HepG2 (cell line): ENCODE measurements at regions not wholly inside any gene's neighbourhood (a gene's known extent, or its start where the extent isn't known, plus 50 kb on each side); places are given as distances from the start of the nearest gene placed in this dataset.

Experiments
- KIAA2018 ChIP-seq: sonication (generic); formaldehyde crosslinking; IDR thresholded peaks from 2 replicates; pipeline ENCODE4 v1.5.0; 2020; ENCODE audit warnings: mild to moderate bottlenecking, missing genetic modification reagents, borderline replicate concordance
- SMAD9 ChIP-seq: sonication (generic); formaldehyde crosslinking; IDR thresholded peaks from 2 replicates; pipeline ENCODE4 v1.5.1; 2020; ENCODE audit warnings: mild to moderate bottlenecking, missing genetic modification reagents
- ZNF10 ChIP-seq: sonication (generic); formaldehyde crosslinking; IDR thresholded peaks from 2 replicates; pipeline ENCODE4 v1.4.0; 2020; ENCODE audit warnings: mild to moderate bottlenecking, low read depth, missing genetic modification reagents, borderline replicate concordance
- ZNF768 ChIP-seq: sonication (generic); formaldehyde crosslinking; IDR thresholded peaks from 2 replicates; pipeline ENCODE4 v1.4.0; 2020; ENCODE audit warnings: missing genetic modification reagents

DNA sequence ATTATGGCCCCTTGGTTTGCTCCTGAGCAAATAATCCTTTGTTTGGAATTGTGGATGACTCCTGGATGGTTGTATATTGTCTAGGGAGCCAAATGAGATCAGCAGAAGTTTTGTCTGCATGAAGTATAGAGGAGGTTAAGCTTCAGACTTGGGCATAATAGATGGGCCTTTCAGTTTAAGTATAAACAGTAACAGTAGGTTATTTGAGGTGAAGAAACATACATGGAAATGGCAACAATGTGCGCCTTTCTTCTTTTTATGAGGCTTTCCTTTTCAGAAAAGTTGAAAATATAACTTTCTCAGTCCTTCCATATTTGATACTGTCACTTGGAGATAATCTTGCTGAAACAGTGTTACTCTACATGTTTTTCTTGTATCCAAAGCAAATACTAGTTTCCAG, 63.7 kb upstream of the PPP1R12A start (continued):
- no peak for TF ChIP-seq KIAA2018 (CRISPR knock-in tag)
- TF ChIP-seq ZNF768 (CRISPR knock-in tag), result no peak
- no peak for TF ChIP-seq SMAD9 (CRISPR knock-in tag)
- TF ChIP-seq ZNF10 (CRISPR knock-in tag), result no peak
